ENCODE measurements at regions not wholly inside any gene's neighbourhood (a gene's known extent, or its start where the extent isn't known, plus 50 kb on each side); places are given as distances from the start of the nearest gene placed in this dataset.

- H3K27me3 ChIP-seq (ENCODE audit: control insufficient read depth in 5 of 5, insufficient read depth in 4 of 5, low read length in 5 of 5) = peaks cover 0 to 14% (median 2%) of the 10 kb centered on the region in 5 donors
- no peak overlapping the region for H3K4me3 ChIP-seq (ENCODE audit: low read depth in 1 of 5, low read length in 5 of 5)
- H3K4me1 ChIP-seq (ENCODE audit: control insufficient read depth in 5 of 5, insufficient read depth in 5 of 5, low read length in 5 of 5) = peaks cover 0 to 14% (median 10%) of the 10 kb centered on the region in 5 donors
- no peaks in the 10 kb centered on the region for H3K36me3 ChIP-seq (ENCODE audit: control insufficient read depth in 5 of 5, insufficient read depth in 5 of 5, low read length in 5 of 5)
- no peak overlapping the region for H3K27ac ChIP-seq (ENCODE audit: low read depth, low read length)
- no peaks in the 10 kb centered on the region for H3K9me3 ChIP-seq (ENCODE audit: control insufficient read depth in 5 of 5, low read length in 5 of 5)
- no peak overlapping the region for H3K9ac ChIP-seq (ENCODE audit: low read length in 5 of 5)
Measured at GRCh38 chr17:77858291-77859034, 100.0 kb upstream of the TNRC6C start.

GRCh38 chr17:77859035-77859810, 99.3 kb upstream of the TNRC6C start:
- Histone ChIP-seq H3K27ac (ENCODE audit: low read depth, low read length) (no peak overlapping the region), H3K27me3 (ENCODE audit: control insufficient read depth in 5 of 5, insufficient read depth in 4 of 5, low read length in 5 of 5) (peaks cover 0 to 14% (median 4%) of the 10 kb centered on the region in 5 donors), H3K4me3 (ENCODE audit: low read depth in 1 of 5, low read length in 5 of 5) (no peak overlapping the region), H3K9ac (ENCODE audit: low read length in 5 of 5) (no peak overlapping the region), H3K4me1 (ENCODE audit: control insufficient read depth in 5 of 5, insufficient read depth in 5 of 5, low read length in 5 of 5) (peaks cover 0 to 21% (median 17%) of the 10 kb centered on the region in 5 donors), H3K9me3 (ENCODE audit: control insufficient read depth in 5 of 5, low read length in 5 of 5) (no peaks in the 10 kb centered on the region), H3K36me3 (ENCODE audit: control insufficient read depth in 5 of 5, insufficient read depth in 5 of 5, low read length in 5 of 5) (no peaks in the 10 kb centered on the region)

- Histone ChIP-seq H3K27me3 (ENCODE audit: control insufficient read depth in 5 of 5, insufficient read depth in 4 of 5, low read length in 5 of 5) (peaks cover 0 to 21% (median 7%) of the 10 kb centered on the region in 5 donors), H3K9ac (ENCODE audit: low read length in 5 of 5) (no peak overlapping the region), H3K4me1 (ENCODE audit: control insufficient read depth in 5 of 5, insufficient read depth in 5 of 5, low read length in 5 of 5) (peaks cover 5 to 37% (median 30%) of the 10 kb centered on the region in 5 donors), H3K4me3 (ENCODE audit: low read depth in 1 of 5, low read length in 5 of 5) (no peak overlapping the region), H3K9me3 (ENCODE audit: control insufficient read depth in 5 of 5, low read length in 5 of 5) (no peaks in the 10 kb centered on the region), H3K27ac (ENCODE audit: low read depth, low read length) (no peak overlapping the region), H3K36me3 (ENCODE audit: control insufficient read depth in 5 of 5, insufficient read depth in 5 of 5, low read length in 5 of 5) (no peaks in the 10 kb centered on the region)
Measured at GRCh38 chr17:77861133-77861695, 97.3 kb upstream of the TNRC6C start.

- no peaks in the 10 kb centered on the region for H3K36me3 ChIP-seq (ENCODE audit: control insufficient read depth in 5 of 5, insufficient read depth in 5 of 5, low read length in 5 of 5)
- no peak overlapping the region for H3K27ac ChIP-seq (ENCODE audit: low read depth, low read length)
- H3K9ac ChIP-seq (ENCODE audit: low read length in 5 of 5) = no peak overlapping the region
- no peaks in the 10 kb centered on the region for H3K9me3 ChIP-seq (ENCODE audit: control insufficient read depth in 5 of 5, low read length in 5 of 5)
- peaks cover 0 to 17% (median 7%) of the 10 kb centered on the region in 5 donors for H3K27me3 ChIP-seq (ENCODE audit: control insufficient read depth in 5 of 5, insufficient read depth in 4 of 5, low read length in 5 of 5)
- H3K4me1 ChIP-seq (ENCODE audit: control insufficient read depth in 5 of 5, insufficient read depth in 5 of 5, low read length in 5 of 5) = peaks cover 5 to 37% (median 30%) of the 10 kb centered on the region in 5 donors
- no peak overlapping the region for H3K4me3 ChIP-seq (ENCODE audit: low read depth in 1 of 5, low read length in 5 of 5)
Measured at GRCh38 chr17:77861981-77862645, 96.4 kb upstream of the TNRC6C start.

GRCh38 chr17:77862890-77863813, 95.4 kb upstream of the TNRC6C start:
- Histone ChIP-seq H3K9ac (ENCODE audit: low read length in 5 of 5) (no peak overlapping the region), H3K9me3 (ENCODE audit: control insufficient read depth in 5 of 5, low read length in 5 of 5) (no peaks in the 10 kb centered on the region), H3K4me1 (ENCODE audit: control insufficient read depth in 5 of 5, insufficient read depth in 5 of 5, low read length in 5 of 5) (peaks cover 5 to 41% (median 30%) of the 10 kb centered on the region in 5 donors), H3K27me3 (ENCODE audit: control insufficient read depth in 5 of 5, insufficient read depth in 4 of 5, low read length in 5 of 5) (peaks cover 0 to 14% (median 0%) of the 10 kb centered on the region in 5 donors), H3K36me3 (ENCODE audit: control insufficient read depth in 5 of 5, insufficient read depth in 5 of 5, low read length in 5 of 5) (no peaks in the 10 kb centered on the region), H3K4me3 (ENCODE audit: low read depth in 1 of 5, low read length in 5 of 5) (peak overlapping the region in 2 of 5 donors; percentile 23 to 24), H3K27ac (ENCODE audit: low read depth, low read length) (no peak overlapping the region)

GRCh38 chr17:77863814-77864161, 94.7 kb upstream of the TNRC6C start:
- H3K4me3 ChIP-seq (ENCODE audit: low read depth in 1 of 5, low read length in 5 of 5) = peak overlapping the region in 3 of 5 donors; percentile 23 to 32 (median 24)

GRCh38 chr17:77864234-77865111, 94.0 kb upstream of the TNRC6C start:
- Histone ChIP-seq H3K27ac (ENCODE audit: low read depth, low read length) (no peak overlapping the region), H3K4me3 (ENCODE audit: low read depth in 1 of 5, low read length in 5 of 5) (peak overlapping the region in 2 of 5 donors; percentile 23 to 32)

More at GRCh38 chr17:77863814-77864161, 94.7 kb upstream of the TNRC6C start:
- Histone ChIP-seq H3K36me3 (ENCODE audit: control insufficient read depth in 5 of 5, insufficient read depth in 5 of 5, low read length in 5 of 5) (no peaks in the 10 kb centered on the region), H3K9ac (ENCODE audit: low read length in 5 of 5) (peak overlapping the region in 1 of 5 donors; percentile 7), H3K27ac (ENCODE audit: low read depth, low read length) (no peak overlapping the region), H3K27me3 (ENCODE audit: control insufficient read depth in 5 of 5, insufficient read depth in 4 of 5, low read length in 5 of 5) (peaks cover 0 to 14% (median 0%) of the 10 kb centered on the region in 5 donors), H3K4me1 (ENCODE audit: control insufficient read depth in 5 of 5, insufficient read depth in 5 of 5, low read length in 5 of 5) (peaks cover 5 to 38% (median 29%) of the 10 kb centered on the region in 5 donors), H3K9me3 (ENCODE audit: control insufficient read depth in 5 of 5, low read length in 5 of 5) (no peaks in the 10 kb centered on the region)

GRCh38 chr17:77865112-77865611, 93.3 kb upstream of the TNRC6C start:
- Histone ChIP-seq H3K36me3 (ENCODE audit: control insufficient read depth in 5 of 5, insufficient read depth in 5 of 5, low read length in 5 of 5) (no peaks in the 10 kb centered on the region), H3K4me1 (ENCODE audit: control insufficient read depth in 5 of 5, insufficient read depth in 5 of 5, low read length in 5 of 5) (peaks cover 5 to 33% (median 28%) of the 10 kb centered on the region in 5 donors), H3K9ac (ENCODE audit: low read length in 5 of 5) (no peak overlapping the region), H3K4me3 (ENCODE audit: low read depth in 1 of 5, low read length in 5 of 5) (no peak overlapping the region), H3K27ac (ENCODE audit: low read depth, low read length) (no peak overlapping the region), H3K27me3 (ENCODE audit: control insufficient read depth in 5 of 5, insufficient read depth in 4 of 5, low read length in 5 of 5) (peaks cover 0 to 19% (median 0%) of the 10 kb centered on the region in 5 donors), H3K9me3 (ENCODE audit: control insufficient read depth in 5 of 5, low read length in 5 of 5) (no peaks in the 10 kb centered on the region)

More at GRCh38 chr17:77864234-77865111, 94.0 kb upstream of the TNRC6C start:
- Histone ChIP-seq H3K4me1 (ENCODE audit: control insufficient read depth in 5 of 5, insufficient read depth in 5 of 5, low read length in 5 of 5) (peaks cover 5 to 33% (median 28%) of the 10 kb centered on the region in 5 donors), H3K27me3 (ENCODE audit: control insufficient read depth in 5 of 5, insufficient read depth in 4 of 5, low read length in 5 of 5) (peaks cover 0 to 14% (median 0%) of the 10 kb centered on the region in 5 donors), H3K36me3 (ENCODE audit: control insufficient read depth in 5 of 5, insufficient read depth in 5 of 5, low read length in 5 of 5) (no peaks in the 10 kb centered on the region), H3K9ac (ENCODE audit: low read length in 5 of 5) (peak overlapping the region in 1 of 5 donors; percentile 7), H3K9me3 (ENCODE audit: control insufficient read depth in 5 of 5, low read length in 5 of 5) (no peaks in the 10 kb centered on the region)
